Peyer's patch (tissue), 4 donors: ENCODE measurements at regions not wholly inside any gene's neighbourhood (a gene's known extent, or its start where the extent isn't known, plus 50 kb on each side); places are given as distances from the start of the nearest gene placed in this dataset.

ENCODE experiments used
- CTCF ChIP-seq, 6 experiments: fragments of 450-650 bp in 4 of 6; fragments of 200-600 bp in 2 of 6; sonication (generic) in 1 of 6; IDR thresholded peaks; one replicate each; pipeline ENCODE4 v1.5.1; 2017 to 2019; ENCODE audit warnings: antibody characterized with exemption in 6 of 6, mild to moderate bottlenecking in 3 of 6, moderate library complexity in 1 of 6
- POLR2A ChIP-seq, 2 donors: fragments of 450-650 bp; IDR thresholded peaks; one replicate each; pipeline ENCODE4 v1.5.1; 2017; ENCODE audit warnings: antibody characterized with exemption in 2 of 2, mild to moderate bottlenecking in 2 of 2, moderate library complexity in 2 of 2

- TF ChIP-seq CTCF (IDR thresholded peaks at IDR 0.05) (no peak), POLR2A (IDR thresholded peaks at IDR 0.05) (no peak)
These were observed 200.6 kb downstream of the RND3 start for GRCh38 chr2:150286730-150287362.
